HG03342 (cell line): ENCODE measurements at regions not wholly inside any gene's neighbourhood (a gene's known extent, or its start where the extent isn't known, plus 50 kb on each side); places are given as distances from the start of the nearest gene placed in this dataset.

Experiments
- ATAC-seq: cut with Tn5 transposase; IDR thresholded peaks from one replicate; pipeline ENCODE4 v1.9.1; 2021; ENCODE audit warnings: mild to moderate bottlenecking, moderate library complexity; ENCODE audit not compliant: unreplicated experiment

DNA sequence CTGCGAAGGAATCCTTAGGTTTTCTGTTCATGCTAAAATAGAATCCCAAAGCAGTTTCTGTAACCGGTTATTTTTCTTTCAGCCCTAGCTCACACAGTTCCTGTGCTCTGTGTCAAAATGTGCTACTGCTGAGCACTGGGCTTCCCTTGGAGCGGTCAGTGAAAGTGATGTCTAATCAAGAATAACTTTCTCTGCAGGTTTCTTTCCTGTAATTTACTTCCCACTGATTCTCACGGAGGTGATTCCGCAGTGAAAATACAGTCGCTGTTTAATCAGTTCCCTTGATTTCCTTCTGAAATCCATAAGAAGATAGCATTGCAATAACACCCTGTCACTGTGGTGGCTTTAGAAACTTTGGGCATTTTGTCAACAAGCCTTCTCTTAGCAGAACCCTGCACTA lies 112.0 kb upstream of the ISL1 start:
- ATAC-seq, result no peak

DNA sequence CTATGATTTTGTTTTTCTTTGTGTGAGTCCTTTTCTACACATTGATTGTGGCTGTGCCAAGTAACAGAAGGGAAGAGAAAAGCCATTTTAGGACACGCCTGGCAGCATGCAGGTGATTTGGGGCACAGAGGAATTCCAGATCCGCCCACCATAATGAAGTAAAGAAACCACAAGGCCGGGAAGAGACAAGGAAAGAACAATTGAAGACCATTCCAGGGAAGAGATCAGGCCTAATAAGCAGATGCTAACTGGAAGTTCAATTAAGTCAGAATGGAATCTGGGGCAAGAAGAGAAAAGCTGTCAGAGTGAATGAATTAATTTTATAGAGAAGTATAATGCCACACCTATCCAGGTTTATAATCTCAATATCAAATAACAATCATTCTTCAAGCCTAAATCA lies 110.2 kb upstream of the ISL1 start:
- ATAC-seq, result no peak

DNA sequence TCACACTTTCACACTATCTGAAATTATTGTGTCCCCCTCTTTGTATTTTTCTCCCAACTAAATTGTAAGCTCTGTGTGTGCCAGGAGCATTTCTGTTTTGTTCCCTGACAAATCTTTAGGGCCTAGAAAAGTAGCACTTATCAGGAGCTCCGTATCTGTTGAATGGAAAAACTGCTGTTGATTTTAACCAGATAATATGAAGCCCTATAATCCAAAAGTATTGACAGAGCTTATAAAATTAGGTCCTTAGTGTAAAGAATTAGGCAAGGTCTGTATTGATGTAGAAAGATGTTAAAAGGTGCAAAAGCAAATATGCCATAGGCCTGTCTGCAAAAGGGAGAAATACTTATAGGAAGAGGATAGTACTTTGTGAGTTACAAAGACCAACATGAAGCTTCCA lies 109.4 kb upstream of the ISL1 start:
- no peak for ATAC-seq

DNA sequence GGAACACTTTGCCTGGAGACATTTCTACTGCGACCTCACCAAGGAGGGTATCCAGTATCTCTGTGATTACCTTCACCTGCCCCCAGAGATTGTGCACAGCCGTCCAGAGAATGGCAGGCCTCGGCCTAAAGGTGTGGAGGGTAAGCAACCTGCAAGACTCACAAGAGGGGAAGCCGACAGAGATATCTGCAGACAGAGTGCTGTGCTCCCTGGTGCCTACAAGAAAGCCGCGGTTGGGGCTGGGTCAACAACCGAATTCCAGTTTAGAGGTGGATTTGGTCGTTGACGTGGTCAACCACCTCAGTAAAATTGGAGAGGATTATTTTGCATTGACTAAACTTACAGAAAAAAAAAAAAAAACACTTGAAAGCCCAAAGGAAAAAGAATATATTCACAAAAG lies 107.8 kb upstream of the ISL1 start:
- no peak for ATAC-seq

DNA sequence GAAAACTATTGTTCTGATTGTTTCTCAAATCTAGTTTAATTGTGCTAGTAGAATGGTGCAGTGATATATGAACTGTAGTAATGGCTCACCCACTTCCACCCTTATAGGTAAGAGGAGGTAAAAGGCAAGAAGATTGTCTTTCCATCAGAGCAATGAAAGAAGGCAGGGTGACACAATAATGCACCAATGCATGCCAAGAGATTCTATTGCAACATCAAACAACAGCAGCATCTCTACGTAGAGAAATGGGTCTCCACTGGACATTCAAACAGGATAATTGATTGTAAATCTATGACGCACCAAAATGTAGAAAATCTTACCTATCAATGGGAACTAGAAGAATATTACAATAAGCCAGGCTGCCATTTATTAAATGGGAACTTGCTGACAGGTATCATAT lies 107.0 kb upstream of the ISL1 start:
- ATAC-seq, result no peak

DNA sequence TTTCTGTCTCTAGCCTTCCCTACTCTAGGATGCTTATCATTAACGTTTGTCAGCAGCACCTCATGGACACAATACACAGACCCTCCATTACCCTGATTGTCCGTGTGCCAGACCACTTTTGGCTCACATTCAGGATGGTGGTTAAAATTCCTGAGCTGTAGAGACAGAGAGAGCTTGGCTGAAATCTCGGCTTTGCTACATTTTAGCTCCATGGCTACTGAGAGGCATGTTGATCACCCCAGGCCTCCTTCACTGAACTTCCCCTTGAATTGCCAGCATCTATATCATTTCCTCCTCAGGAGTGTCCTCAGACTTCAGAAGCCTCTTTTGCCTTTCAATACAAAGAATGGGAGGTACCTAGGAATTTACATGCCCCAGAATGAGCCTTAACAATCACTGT lies 104.7 kb upstream of the ISL1 start:
- ATAC-seq, result no peak

DNA sequence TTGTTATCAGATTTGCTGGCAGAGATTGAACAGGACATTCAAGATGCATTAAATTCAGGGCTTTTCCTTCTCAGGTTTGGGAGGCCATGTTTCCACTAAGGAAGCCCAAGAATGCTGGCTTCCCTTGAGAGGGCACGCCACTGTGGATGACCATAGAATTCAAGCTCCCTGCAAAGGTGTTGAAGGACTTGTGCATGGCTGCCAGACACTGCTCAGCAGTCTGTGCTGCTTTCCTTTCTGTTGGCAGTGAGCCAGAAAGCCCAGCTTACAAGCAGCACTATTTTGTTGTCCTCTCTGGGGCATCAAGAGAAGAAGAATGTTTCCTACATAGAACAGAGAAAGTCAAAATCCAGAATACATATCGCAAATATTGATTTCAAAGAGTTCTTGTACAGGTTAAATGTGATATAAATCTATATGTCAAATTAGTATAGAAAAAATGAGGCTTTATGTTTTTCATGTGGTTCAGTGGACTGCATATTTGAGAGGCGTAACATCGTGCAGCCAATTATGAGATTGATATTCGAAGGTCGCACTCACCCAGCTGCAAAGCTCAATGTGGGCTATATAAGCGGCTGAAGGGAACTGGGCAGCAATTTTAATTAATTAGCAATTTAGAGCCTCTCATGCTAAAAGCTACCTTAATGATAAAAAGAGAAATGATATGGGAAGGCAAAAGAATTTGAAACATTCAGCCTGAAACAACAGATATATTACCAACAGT lies 103.1 kb upstream of the ISL1 start:
- no peak for ATAC-seq

DNA sequence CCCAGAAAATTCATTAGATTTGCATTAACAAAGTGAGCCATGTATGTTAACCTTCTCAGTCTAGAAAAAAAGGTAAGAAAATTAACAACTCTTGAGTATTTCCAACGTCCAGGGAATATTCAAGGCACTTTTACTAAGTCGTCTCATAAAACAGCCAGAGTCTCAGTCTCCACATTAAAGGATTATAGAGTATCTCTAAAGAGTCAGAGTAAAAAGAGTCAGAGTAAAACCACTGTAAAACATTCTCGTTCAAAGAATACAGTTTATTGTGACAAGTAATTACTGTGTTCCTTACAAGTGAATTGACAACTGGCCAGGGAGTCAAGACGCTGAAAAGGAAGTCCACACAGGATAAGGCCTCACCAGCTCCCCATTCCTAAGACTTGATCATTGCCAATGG lies 97.2 kb upstream of the ISL1 start:
- ATAC-seq, result no peak

DNA sequence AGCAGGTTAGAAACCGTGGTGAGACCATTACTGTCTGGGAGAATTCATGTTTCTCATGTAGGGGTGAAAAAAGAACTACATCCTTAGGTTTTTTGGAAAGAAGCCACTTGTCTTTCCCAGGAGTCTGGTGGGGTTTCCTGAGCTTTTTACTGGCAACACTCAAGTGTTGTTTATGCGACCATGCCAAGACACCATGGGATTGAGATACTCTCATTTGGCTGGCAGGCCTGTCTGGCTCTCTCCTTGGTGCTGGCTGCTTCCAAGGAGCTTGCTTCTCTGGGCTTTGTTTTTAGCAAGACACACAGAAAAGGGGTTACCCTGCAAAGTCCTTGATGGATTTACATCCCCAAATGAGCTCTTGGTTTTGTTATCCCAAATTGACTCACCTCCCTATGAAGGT lies 80.9 kb upstream of the ISL1 start:
- ATAC-seq, result no peak

DNA sequence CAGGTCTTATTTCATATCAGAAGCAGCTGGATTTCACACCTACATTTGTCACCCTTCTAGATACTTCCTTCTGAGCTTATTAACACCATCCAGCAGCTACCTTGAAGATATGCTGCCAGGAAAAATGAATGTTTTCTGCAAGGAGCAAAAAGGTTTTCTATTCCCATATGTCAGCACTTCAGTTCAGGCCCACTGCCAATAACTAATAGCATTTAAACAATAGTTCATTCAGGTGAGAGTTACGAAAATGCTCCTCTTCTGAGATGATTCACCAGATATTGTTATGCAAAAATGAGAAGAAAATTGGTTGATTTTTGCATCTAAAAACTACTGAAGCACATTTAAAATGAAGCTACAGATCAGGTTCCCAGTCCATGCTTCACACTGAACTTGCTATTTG lies 56.4 kb upstream of the ISL1 start:
- ATAC-seq, result no peak
